ENCODE measurements at regions not wholly inside any gene's neighbourhood (a gene's known extent, or its start where the extent isn't known, plus 50 kb on each side); places are given as distances from the start of the nearest gene placed in this dataset.

GRCh38 chrX:69299951-69300714 is 134.9 kb upstream of the PJA1 start:
- no peak for DNase-seq

GRCh38 chrX:69299285-69299684 is 134.0 kb upstream of the PJA1 start:
- DNase-seq: no peak

- no peak for DNase-seq
Observed at GRCh38 chrX:69298466-69299140, 133.3 kb upstream of the PJA1 start.

- no peak for DNase-seq
Observed at GRCh38 chrX:69297506-69297905, 132.3 kb upstream of the PJA1 start.

- DNase-seq: no peak
Observed at GRCh38 chrX:69293776-69294601, 128.7 kb upstream of the PJA1 start.

- DNase-seq: no peak
Observed at GRCh38 chrX:69291116-69291515, 125.9 kb upstream of the PJA1 start.

GRCh38 chrX:69290292-69290691 is 125.0 kb upstream of the PJA1 start:
- DNase-seq: no peak

- no peak for DNase-seq
Observed at GRCh38 chrX:69289793-69290123, 124.5 kb upstream of the PJA1 start.

GRCh38 chrX:69289046-69289792 is 124.0 kb upstream of the PJA1 start:
- DNase-seq: no peak

- no peak for DNase-seq
Observed at GRCh38 chrX:69287095-69287494, 121.8 kb upstream of the PJA1 start.

- no peak for DNase-seq
Observed at GRCh38 chrX:69286565-69286906, 121.3 kb upstream of the PJA1 start.

- peak; percentile 82 for DNase-seq
Observed at GRCh38 chrX:69285881-69286564, 120.8 kb upstream of the PJA1 start.

- DNase-seq: no peak
Observed at GRCh38 chrX:69285401-69285877, 120.2 kb upstream of the PJA1 start.

GRCh38 chrX:69284491-69284890 is 119.2 kb upstream of the PJA1 start:
- DNase-seq: no peak

- no peak for DNase-seq
Observed at GRCh38 chrX:69282893-69283690, 117.8 kb upstream of the PJA1 start.

- no peak for DNase-seq
Observed at GRCh38 chrX:69280933-69281332, 115.7 kb upstream of the PJA1 start.

- no peak for DNase-seq
Observed at GRCh38 chrX:69279234-69279633, 114.0 kb upstream of the PJA1 start.

- no peak for DNase-seq
Observed at GRCh38 chrX:69278031-69278687, 112.9 kb upstream of the PJA1 start.

GRCh38 chrX:69277369-69277990 is 112.2 kb upstream of the PJA1 start:
- no peak for DNase-seq

- no peak for DNase-seq
Observed at GRCh38 chrX:69268611-69269010, 103.4 kb upstream of the PJA1 start.

- DNase-seq: no peak
Observed at GRCh38 chrX:69264158-69264581, 98.9 kb upstream of the PJA1 start.
